Keratinocyte (primary cell): ENCODE measurements at regions not wholly inside any gene's neighbourhood (a gene's known extent, or its start where the extent isn't known, plus 50 kb on each side); places are given as distances from the start of the nearest gene placed in this dataset.

Experiments
- DNase-seq: peaks from one replicate; pipeline ENCODE4 v3.0.0-alpha.2; 2011; ENCODE audit warnings: low read depth, missing footprints, low spot score
- FAIRE-seq: peaks from 2 replicates; lab custom pipeline; 2011; peaks lifted over from hg19 to GRCh38; lab: Jason Lieb, UNC
- H2AFZ ChIP-seq: 2 replicates; pipeline ENCODE4 v1.6.0; 2012; ENCODE audit warnings: low read length, control low read depth, inconsistent platforms; ENCODE audit not compliant: control insufficient read depth
- H3K27ac ChIP-seq: 2 replicates; pipeline ENCODE4 v1.5.1; 2011; ENCODE audit warnings: low read length; ENCODE audit not compliant: control insufficient read depth, insufficient read depth
- H3K27me3 ChIP-seq: 3 replicates; pipeline ENCODE4 v1.6.0; 2011; ENCODE audit warnings: low read length; ENCODE audit not compliant: control insufficient read depth, insufficient read depth; ENCODE audit errors: extremely low read depth
- H3K36me3 ChIP-seq, 2 experiments: 2 replicates in 1 of 2; 3 replicates in 1 of 2; pipeline ENCODE4 v1.5.1; 2011; ENCODE audit warnings: low read length in 2 of 2, mild to moderate bottlenecking in 1 of 2; ENCODE audit not compliant: control insufficient read depth in 2 of 2, insufficient read depth in 2 of 2; ENCODE audit errors: extremely low read depth in 1 of 2
- H3K4me1 ChIP-seq: 3 replicates; pipeline ENCODE4 v1.5.1; 2011; ENCODE audit warnings: low read length; ENCODE audit not compliant: control insufficient read depth, insufficient read depth; ENCODE audit errors: extremely low read depth
- H3K4me2 ChIP-seq: 3 replicates; pipeline ENCODE4 v1.6.0; 2011; ENCODE audit warnings: low read depth, low read length; ENCODE audit not compliant: control insufficient read depth, insufficient read depth; ENCODE audit errors: extremely low read depth
- H3K4me3 ChIP-seq, 3 experiments: fragments of 200-600 bp in 1 of 3; sonication (generic) in 1 of 3; 2 replicates in 2 of 3; 3 replicates in 1 of 3; pipeline ENCODE4 v1.5.1; 2011 to 2016; ENCODE audit warnings: low read length in 3 of 3, mild to moderate bottlenecking in 3 of 3, control low read depth in 2 of 3, inconsistent platforms in 1 of 3, low read depth in 1 of 3, mixed read lengths in 1 of 3, mixed run types in 1 of 3, moderate library complexity in 1 of 3; ENCODE audit not compliant: control insufficient read depth in 2 of 3, insufficient read depth in 2 of 3; ENCODE audit errors: extremely low read depth in 1 of 3
- H3K79me2 ChIP-seq: 2 replicates; pipeline ENCODE4 v1.6.0; 2012; ENCODE audit warnings: low read length; ENCODE audit not compliant: control insufficient read depth, insufficient read depth
- H3K9ac ChIP-seq: 3 replicates; pipeline ENCODE4 v1.6.0; 2011; ENCODE audit warnings: low read length; ENCODE audit not compliant: control insufficient read depth, insufficient read depth; ENCODE audit errors: extremely low read depth
- H3K9me1 ChIP-seq: 3 replicates; pipeline ENCODE4 v1.6.0; 2011; ENCODE audit warnings: low read length; ENCODE audit not compliant: control insufficient read depth, insufficient read depth; ENCODE audit errors: extremely low read depth
- H3K9me3 ChIP-seq: 2 replicates; pipeline ENCODE4 v1.5.1; 2012; ENCODE audit warnings: low read depth, low read length; ENCODE audit not compliant: control insufficient read depth
- H4K20me1 ChIP-seq: 3 replicates; pipeline ENCODE4 v1.6.0; 2011; ENCODE audit warnings: low read length; ENCODE audit not compliant: control insufficient read depth, insufficient read depth; ENCODE audit errors: extremely low read depth
- CTCF ChIP-seq, 3 experiments: IDR thresholded peaks in 1 of 3; conservative IDR thresholded peaks in 1 of 3; optimal IDR thresholded peaks in 1 of 3; 2 replicates in 2 of 3; 3 replicates in 1 of 3; pipeline versions ENCODE3 to v1.5.1; 2011; ENCODE audit warnings: low read length in 3 of 3, mild to moderate bottlenecking in 3 of 3, moderate library complexity in 2 of 3, control low read depth in 1 of 3, inconsistent platforms in 1 of 3; ENCODE audit not compliant: insufficient read depth in 2 of 3; ENCODE audit errors: extremely low read depth in 1 of 3
- EZH2 ChIP-seq: IDR thresholded peaks from one replicate; pipeline ENCODE4 v1.6.1; 2012; ENCODE audit warnings: inconsistent platforms, mild to moderate bottlenecking, low read length, moderate library complexity
- dilution Hi-C: fragments of 300-500 bp; cut with MboI; formaldehyde crosslinking; loops from one replicate; pipeline ENCODE4 v1.7.0; 2020; ENCODE audit warnings: low sequenced_read_pairs; ENCODE audit not compliant: extremely low pct_ligation_motif_present

GRCh38 chr7:41054960-41055661 lies 647.8 kb downstream of the INHBA start:
- H3K9me3 ChIP-seq: peaks cover 6% of the 10 kb centered on the region
- no peak for DNase-seq
- no peaks in the 10 kb centered on the region for H4K20me1 ChIP-seq
- H3K36me3 ChIP-seq: no peaks in the 10 kb centered on the region
- no peak overlapping the region for H3K4me2 ChIP-seq
- H2AFZ ChIP-seq: no peak overlapping the region
- no peaks in the 10 kb centered on the region for H3K9me1 ChIP-seq
- no peak overlapping the region for H3K4me3 ChIP-seq
- no peaks in the 10 kb centered on the region for H3K27me3 ChIP-seq
- dilution Hi-C loops: no loop called here
- H3K79me2 ChIP-seq: no peaks in the 10 kb centered on the region
- no peak for FAIRE-seq
- no peak overlapping the region for H3K9ac ChIP-seq
- H3K27ac ChIP-seq: no peak overlapping the region
- no peak for TF ChIP-seq EZH2
- no peak for TF ChIP-seq CTCF (optimal IDR thresholded peaks at IDR 0.05 in 1 of 3, IDR thresholded peaks at IDR 0.05 in 1 of 3, conservative IDR thresholded peaks at IDR 0.05 in 1 of 3; ENCODE audit: extremely low read depth in 1 of 3, insufficient read depth in 2 of 3, low read length in 3 of 3)
- peaks cover 4% of the 10 kb centered on the region for H3K4me1 ChIP-seq

GRCh38 chr7:41053820-41054219 lies 649.1 kb downstream of the INHBA start:
- no peak for TF ChIP-seq CTCF (optimal IDR thresholded peaks at IDR 0.05 in 1 of 3, IDR thresholded peaks at IDR 0.05 in 1 of 3, conservative IDR thresholded peaks at IDR 0.05 in 1 of 3; ENCODE audit: extremely low read depth in 1 of 3, insufficient read depth in 2 of 3, low read length in 3 of 3)
- no peak for TF ChIP-seq EZH2
- no peak for FAIRE-seq
- H3K79me2 ChIP-seq: no peaks in the 10 kb centered on the region
- H3K4me2 ChIP-seq: no peak overlapping the region
- H3K27me3 ChIP-seq: no peaks in the 10 kb centered on the region
- dilution Hi-C loops: no loop called here
- no peak for DNase-seq
- no peak overlapping the region for H3K9ac ChIP-seq
- H2AFZ ChIP-seq: no peak overlapping the region
- H3K27ac ChIP-seq: no peak overlapping the region
- peaks cover 6% of the 10 kb centered on the region for H3K9me3 ChIP-seq
- H4K20me1 ChIP-seq: no peaks in the 10 kb centered on the region
- no peak overlapping the region for H3K4me3 ChIP-seq
- H3K4me1 ChIP-seq: no peaks in the 10 kb centered on the region
- H3K36me3 ChIP-seq: no peaks in the 10 kb centered on the region
- no peaks in the 10 kb centered on the region for H3K9me1 ChIP-seq
